ENCODE measurements at regions not wholly inside any gene's neighbourhood (a gene's known extent, or its start where the extent isn't known, plus 50 kb on each side); places are given as distances from the start of the nearest gene placed in this dataset.
"Not testable (repeated sequence)": the region's sequence is repeated elsewhere in the genome, so short reads cannot be mapped to it uniquely, and the experiment has no call there.

DNA sequence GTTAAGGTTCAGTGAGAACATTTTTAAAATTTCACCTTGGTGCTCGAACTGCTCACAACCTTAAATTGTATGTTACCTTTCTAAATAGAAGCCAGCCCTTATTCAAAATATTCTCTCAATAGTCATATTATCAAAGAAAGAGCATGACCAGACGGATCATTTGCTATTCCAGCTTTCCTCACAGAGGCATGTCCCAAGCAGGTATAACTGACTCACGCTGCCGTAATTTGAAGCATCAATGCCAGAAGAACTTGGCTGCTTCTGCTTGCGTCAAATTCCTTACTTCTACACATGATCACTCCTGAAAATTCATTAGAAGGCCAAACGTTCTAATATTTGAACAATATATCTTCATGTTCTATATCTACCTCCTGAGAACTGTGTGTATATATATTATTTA, 69.5 kb upstream of the VGLL4 start:
- no peak for ATAC-seq
- intact Hi-C loops (cut with DNase I), result loop anchor here in 1 of 2 donors (5.0 kb wide), 1 partner anchor 41 kb away; no protein-coding TSS in a partner anchor
- Histone ChIP-seq H3K36me3 (ENCODE audit: insufficient read depth in 1 of 2, low read depth in 1 of 2) (no peaks in the 10 kb centered on the region), H3K4me3 (no peak overlapping the region), H3K9me3 (peaks cover 4% of the 10 kb centered on the region), H3K27ac (no peak overlapping the region), H3K4me1 (peaks cover 8% of the 10 kb centered on the region), H3K27me3 (ENCODE audit: insufficient read depth in 3 of 3, low read length in 2 of 3) (no peaks in the 10 kb centered on the region)
- no peak for DNase-seq
- TF ChIP-seq, protein P1, sequence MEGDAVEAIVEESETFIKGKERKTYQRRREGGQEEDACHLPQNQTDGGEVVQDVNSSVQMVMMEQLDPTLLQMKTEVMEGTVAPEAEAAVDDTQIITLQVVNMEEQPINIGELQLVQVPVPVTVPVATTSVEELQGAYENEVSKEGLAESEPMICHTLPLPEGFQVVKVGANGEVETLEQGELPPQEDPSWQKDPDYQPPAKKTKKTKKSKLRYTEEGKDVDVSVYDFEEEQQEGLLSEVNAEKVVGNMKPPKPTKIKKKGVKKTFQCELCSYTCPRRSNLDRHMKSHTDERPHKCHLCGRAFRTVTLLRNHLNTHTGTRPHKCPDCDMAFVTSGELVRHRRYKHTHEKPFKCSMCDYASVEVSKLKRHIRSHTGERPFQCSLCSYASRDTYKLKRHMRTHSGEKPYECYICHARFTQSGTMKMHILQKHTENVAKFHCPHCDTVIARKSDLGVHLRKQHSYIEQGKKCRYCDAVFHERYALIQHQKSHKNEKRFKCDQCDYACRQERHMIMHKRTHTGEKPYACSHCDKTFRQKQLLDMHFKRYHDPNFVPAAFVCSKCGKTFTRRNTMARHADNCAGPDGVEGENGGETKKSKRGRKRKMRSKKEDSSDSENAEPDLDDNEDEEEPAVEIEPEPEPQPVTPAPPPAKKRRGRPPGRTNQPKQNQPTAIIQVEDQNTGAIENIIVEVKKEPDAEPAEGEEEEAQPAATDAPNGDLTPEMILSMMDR (IDR thresholded peaks at IDR 0.05), result no peak
- 82 to 85% (median 83%) methylated on average over 6 of the region's 6 CpGs for WGBS, 3 donors

DNA sequence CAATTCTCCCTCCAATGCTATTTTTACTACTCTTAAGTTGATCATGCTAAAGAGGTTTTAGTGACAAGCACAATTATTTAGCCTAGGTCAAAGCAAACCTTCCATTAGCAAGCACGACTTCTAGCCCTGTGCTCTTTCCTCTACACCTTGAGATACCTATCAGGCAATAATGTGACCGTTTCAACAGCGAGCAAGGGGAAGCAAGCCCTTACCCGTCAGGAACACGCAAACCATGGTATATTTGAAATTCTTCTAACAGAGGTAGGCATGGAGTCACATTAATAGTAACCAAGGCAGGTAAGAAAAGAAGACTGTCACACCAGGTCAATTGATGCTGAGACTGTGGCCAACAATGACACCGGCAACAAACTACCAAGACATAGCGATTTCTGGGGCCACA, 68.9 kb upstream of the VGLL4 start:
- H3K4me3 ChIP-seq, result no peak overlapping the region
- no peaks in the 10 kb centered on the region for H3K36me3 ChIP-seq (ENCODE audit: insufficient read depth in 1 of 2, low read depth in 1 of 2)
- H3K9me3 ChIP-seq, result peaks cover 4% of the 10 kb centered on the region
- H3K27ac ChIP-seq, result no peak overlapping the region
- ATAC-seq (no peak), DNase-seq (no peak)
- H3K27me3 ChIP-seq (ENCODE audit: insufficient read depth in 3 of 3, low read length in 2 of 3), result no peaks in the 10 kb centered on the region
- H3K4me1 ChIP-seq, result peaks cover 3% of the 10 kb centered on the region
- WGBS, 3 donors, result 95 to 97% (median 96%) methylated on average over 7 of the region's 7 CpGs
- TF ChIP-seq, protein P1 (IDR thresholded peaks at IDR 0.05), result no peak
- intact Hi-C loops (cut with DNase I), result loop anchor here in 1 of 2 donors (5.0 kb wide), 1 partner anchor 40 kb away; no protein-coding TSS in a partner anchor

DNA sequence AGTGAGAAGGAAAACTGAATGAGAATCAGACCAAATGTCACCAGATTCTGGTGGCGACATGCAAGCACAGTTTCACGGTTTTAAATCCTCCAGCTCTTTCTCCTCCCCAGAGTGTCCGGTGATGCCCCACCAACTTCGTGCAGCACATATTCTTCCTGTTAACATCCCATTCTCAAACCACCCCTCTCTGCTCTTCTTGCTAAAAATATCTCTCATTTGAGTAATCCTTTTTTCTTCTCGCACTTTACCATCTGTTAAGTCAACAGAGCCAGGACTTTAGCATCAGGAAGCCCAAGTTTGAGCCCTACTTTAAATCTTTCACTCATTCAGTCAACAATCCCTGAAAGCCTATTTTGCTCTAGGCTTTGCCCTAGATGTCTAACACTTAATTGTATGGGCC, 68.2 kb upstream of the VGLL4 start:
- H3K36me3 ChIP-seq (ENCODE audit: insufficient read depth in 1 of 2, low read depth in 1 of 2), result no peaks in the 10 kb centered on the region
- intact Hi-C loops (cut with DNase I), result loop anchor here in 1 of 2 donors (5.0 kb wide), 1 partner anchor 40 kb away; no protein-coding TSS in a partner anchor
- H3K27me3 ChIP-seq (ENCODE audit: insufficient read depth in 3 of 3, low read length in 2 of 3), result no peaks in the 10 kb centered on the region
- no peak for DNase-seq
- 56 to 68% (median 59%) methylated on average over 5 of the region's 5 CpGs for WGBS, 3 donors
- H3K4me3 ChIP-seq, result no peak overlapping the region
- no peak for ATAC-seq
- H3K27ac ChIP-seq, result no peak overlapping the region
- H3K4me1 ChIP-seq, result no peaks in the 10 kb centered on the region
- H3K9me3 ChIP-seq, result peaks cover 4% of the 10 kb centered on the region
- TF ChIP-seq, protein P1 (IDR thresholded peaks at IDR 0.05), result no peak

DNA sequence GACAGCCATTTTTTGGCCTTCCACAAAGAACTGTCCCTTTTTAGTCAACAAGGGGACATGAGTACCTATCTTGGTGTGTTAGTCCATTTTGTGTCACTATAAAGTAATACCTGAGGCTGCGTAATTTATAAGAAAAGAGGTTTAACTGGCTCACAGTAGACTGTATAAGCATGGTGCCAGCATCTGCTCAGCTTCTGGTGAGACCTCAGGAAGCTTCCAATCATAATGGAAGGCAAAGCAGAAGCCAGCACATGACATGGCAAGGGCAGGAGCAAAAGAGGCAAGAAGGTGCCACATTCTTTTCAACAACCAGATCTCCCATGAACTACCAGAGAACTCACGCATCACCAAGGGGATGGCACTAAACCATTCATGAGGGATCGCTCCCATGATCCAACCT, 66.1 kb upstream of the VGLL4 start:
- DNase-seq (no peak), ATAC-seq (no peak)
- TF ChIP-seq, protein P1 (IDR thresholded peaks at IDR 0.05), result no peak
- 96 to 98% (median 96%) methylated on average over 3 of the region's 3 CpGs for WGBS, 3 donors
- Histone ChIP-seq H3K4me3 (no peak overlapping the region), H3K36me3 (ENCODE audit: insufficient read depth in 1 of 2, low read depth in 1 of 2) (no peaks in the 10 kb centered on the region), H3K27ac (no peak overlapping the region), H3K27me3 (ENCODE audit: insufficient read depth in 3 of 3, low read length in 2 of 3) (no peaks in the 10 kb centered on the region), H3K4me1 (no peaks in the 10 kb centered on the region), H3K9me3 (peaks cover 4% of the 10 kb centered on the region)
- intact Hi-C loops (cut with DNase I), result loop anchor here in 1 of 2 donors (5.0 kb wide), 1 partner anchor 37 kb away; no protein-coding TSS in a partner anchor

DNA sequence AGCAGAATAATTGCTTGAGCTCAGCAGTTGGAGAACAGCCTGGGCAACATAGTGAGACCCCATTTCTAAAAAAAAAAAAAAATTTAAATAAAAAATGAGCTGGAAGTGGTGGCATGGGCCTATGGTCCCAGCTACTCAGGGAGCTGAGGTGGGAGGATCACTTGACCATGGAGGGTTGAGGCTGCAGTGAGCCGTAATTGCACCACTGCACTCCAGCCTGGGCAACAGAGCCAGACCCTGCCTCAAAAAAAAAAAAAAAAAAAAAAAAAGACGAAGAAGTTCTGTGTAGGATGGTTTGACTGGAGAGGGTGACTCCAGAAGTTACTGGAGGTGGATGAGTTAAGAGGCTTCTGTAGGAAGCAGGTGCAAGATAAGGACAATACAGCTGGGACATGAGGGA, 63.4 kb upstream of the VGLL4 start:
- H3K4me1 ChIP-seq; H3K27me3 ChIP-seq (ENCODE audit: insufficient read depth in 3 of 3, low read length in 2 of 3); H3K27ac ChIP-seq; DNase-seq; intact Hi-C loops (cut with DNase I); ATAC-seq; H3K36me3 ChIP-seq (ENCODE audit: insufficient read depth in 1 of 2, low read depth in 1 of 2); H3K4me3 ChIP-seq; H3K9me3 ChIP-seq: not testable (repeated sequence)
- WGBS, 3 donors, result 89 to 94% (median 90%) methylated on average over 2 of the region's 2 CpGs

Measured in psoas muscle (tissue), 7 donors.